Mesenchymal stem cell (in vitro differentiated cells and primary cell): ENCODE measurements at regions not wholly inside any gene's neighbourhood (a gene's known extent, or its start where the extent isn't known, plus 50 kb on each side); places are given as distances from the start of the nearest gene placed in this dataset.
A peak's percentile ranks its signal among the peaks of the same experiment; 100 is the strongest.

Source experiments
- DNase-seq: peaks from one replicate; pipeline ENCODE4 v3.0.0-alpha.2; 2013
- H2AFZ ChIP-seq: one replicate; pipeline ENCODE4 v1.6.1; 2013; ENCODE audit warnings: low read depth, mild to moderate bottlenecking, control low read depth, inconsistent platforms, low read length, moderate library complexity
- H2AK5ac ChIP-seq: 2 replicates; pipeline ENCODE4 v1.6.1; 2013; ENCODE audit warnings: low read length, moderate library complexity, mild to moderate bottlenecking, inconsistent platforms; ENCODE audit not compliant: severe bottlenecking
- H2BK120ac ChIP-seq: one replicate; pipeline ENCODE4 v1.6.1; 2013; ENCODE audit warnings: low read depth, mild to moderate bottlenecking, inconsistent platforms, low read length, moderate library complexity
- H2BK12ac ChIP-seq, 2 experiments: one replicate each; pipeline ENCODE4 v1.6.1; 2013; ENCODE audit warnings: inconsistent platforms in 2 of 2, low read length in 2 of 2, mild to moderate bottlenecking in 2 of 2, moderate library complexity in 2 of 2, control low read depth in 1 of 2
- H2BK15ac ChIP-seq: one replicate; pipeline ENCODE4 v1.6.1; 2013; ENCODE audit warnings: mild to moderate bottlenecking, low read depth, inconsistent platforms; ENCODE audit not compliant: poor library complexity, severe bottlenecking
- H2BK5ac ChIP-seq: 2 replicates; pipeline ENCODE4 v1.6.1; 2013; ENCODE audit warnings: low read depth, mild to moderate bottlenecking, low read length, control low read depth, inconsistent platforms; ENCODE audit not compliant: poor library complexity, severe bottlenecking
- H3K14ac ChIP-seq, 2 experiments: one replicate each; pipeline ENCODE4 v1.6.1; 2013; ENCODE audit warnings: inconsistent platforms in 2 of 2, low read length in 2 of 2, control low read depth in 1 of 2, mild to moderate bottlenecking in 1 of 2, moderate library complexity in 1 of 2
- H3K18ac ChIP-seq, 2 experiments: one replicate each; pipeline ENCODE4 v1.6.1; 2013; ENCODE audit warnings: inconsistent platforms in 2 of 2, low read length in 2 of 2, control low read depth in 1 of 2, low read depth in 1 of 2, mild to moderate bottlenecking in 1 of 2
- H3K23ac ChIP-seq, 2 experiments: one replicate each; pipeline ENCODE4 v1.6.1; 2013; ENCODE audit warnings: inconsistent platforms in 2 of 2, low read length in 2 of 2, mild to moderate bottlenecking in 2 of 2, moderate library complexity in 2 of 2, control low read depth in 1 of 2
- H3K27ac ChIP-seq: 2 replicates; pipeline ENCODE4 v1.5.1; 2013; ENCODE audit warnings: mild to moderate bottlenecking, moderate library complexity, low read length, control low read depth, inconsistent platforms; ENCODE audit not compliant: poor library complexity, severe bottlenecking
- H3K27me3 ChIP-seq, 2 experiments: 2 replicates each; pipeline versions ENCODE4 v1.6.1 to v1.7.0; 2013; ENCODE audit warnings: low read length in 2 of 2, mild to moderate bottlenecking in 2 of 2, moderate library complexity in 2 of 2, control low read depth in 1 of 2, inconsistent platforms in 1 of 2; ENCODE audit not compliant: control insufficient read depth in 1 of 2, insufficient read depth in 1 of 2
- H3K36me3 ChIP-seq, 2 experiments: 2 replicates each; pipeline versions ENCODE4 v1.6.1 to v1.7.0; 2013; ENCODE audit warnings: low read length in 2 of 2, control low read depth in 1 of 2, inconsistent platforms in 1 of 2, low read depth in 1 of 2, mild to moderate bottlenecking in 1 of 2; ENCODE audit not compliant: insufficient read depth in 2 of 2, control insufficient read depth in 1 of 2
- H3K4ac ChIP-seq, 2 experiments: one replicate each; pipeline ENCODE4 v1.6.1; 2013; ENCODE audit warnings: inconsistent platforms in 2 of 2, low read length in 2 of 2, mild to moderate bottlenecking in 2 of 2, moderate library complexity in 2 of 2, control low read depth in 1 of 2, low read depth in 1 of 2
- H3K4me1 ChIP-seq: 2 replicates; pipeline ENCODE4 v1.6.1; 2013; ENCODE audit warnings: low read depth, low read length, control low read depth; ENCODE audit not compliant: control insufficient read depth, insufficient read depth
- H3K4me2 ChIP-seq: 2 replicates; pipeline ENCODE4 v1.6.1; 2013; ENCODE audit warnings: low read length, mild to moderate bottlenecking, inconsistent platforms; ENCODE audit not compliant: poor library complexity, severe bottlenecking
- H3K4me3 ChIP-seq, 2 experiments: 2 replicates each; pipeline versions ENCODE4 v1.5.1 to v1.7.0; 2013; ENCODE audit warnings: low read length in 2 of 2, mild to moderate bottlenecking in 2 of 2, control low read depth in 1 of 2, low read depth in 1 of 2; ENCODE audit not compliant: insufficient read depth in 1 of 2
- H3K79me1 ChIP-seq: replicated peaks from 2 replicates; pipeline ENCODE4 v1.6.1; 2013; ENCODE audit warnings: mild to moderate bottlenecking, control low read depth, low read length, inconsistent platforms; ENCODE audit not compliant: poor library complexity, severe bottlenecking
- H3K9ac ChIP-seq: 2 replicates; pipeline ENCODE4 v1.7.0; 2013; ENCODE audit warnings: mild to moderate bottlenecking, low read length, moderate library complexity
- H3K9me3 ChIP-seq: 2 replicates; pipeline ENCODE4 v1.7.0; 2013; ENCODE audit warnings: mild to moderate bottlenecking, low read length; ENCODE audit not compliant: control insufficient read depth
- H4K8ac ChIP-seq: one replicate; pipeline ENCODE4 v1.6.1; 2013; ENCODE audit warnings: inconsistent platforms, mild to moderate bottlenecking, low read length, moderate library complexity
- H4K91ac ChIP-seq: one replicate; pipeline ENCODE4 v1.6.1; 2013; ENCODE audit warnings: mild to moderate bottlenecking, low read length, inconsistent platforms
- WGBS: methylation state at CpG from one replicate; pipeline ENCODE4 v1.1.7; 2013; ENCODE audit warnings: mixed read lengths; 5-methylcytosine and 5-hydroxymethylcytosine counted together

DNA sequence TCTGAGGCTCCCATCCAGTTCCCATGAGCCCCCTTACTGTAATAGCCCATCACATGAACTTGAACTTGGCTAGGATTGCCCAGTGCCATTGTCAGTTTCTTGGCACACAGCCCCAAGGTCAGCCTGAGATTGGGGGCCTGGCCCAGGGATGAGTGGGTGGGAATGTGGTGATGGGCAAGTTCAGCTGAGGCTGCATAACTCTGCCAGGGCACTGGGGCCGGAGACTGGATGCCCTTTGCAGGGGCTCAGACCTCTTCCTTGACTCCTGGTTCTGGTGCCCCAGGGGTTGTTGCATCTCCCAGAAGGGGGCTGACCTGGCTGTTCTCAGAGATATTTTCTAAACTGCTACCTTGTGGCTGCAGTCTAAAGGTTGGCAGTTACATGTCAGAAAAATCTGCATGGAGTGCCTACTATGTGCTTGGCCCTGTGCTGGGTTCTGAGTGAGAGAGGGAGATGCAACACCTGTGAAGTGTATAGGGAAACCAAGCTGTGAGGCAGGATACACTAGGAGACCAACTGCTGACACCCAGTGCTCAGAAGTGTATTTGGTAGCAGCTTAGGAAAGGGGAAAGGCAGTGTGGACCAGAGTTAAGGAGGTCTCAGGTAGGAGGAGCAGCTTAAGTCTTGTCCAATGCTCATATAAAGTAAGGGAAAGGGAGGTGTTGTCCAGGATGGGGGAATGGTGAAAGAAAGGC lies 74.8 kb upstream of the PRR23C start:
- no peak overlapping the region for H3K27ac ChIP-seq
- H2AFZ ChIP-seq: no peak overlapping the region
- H2BK12ac ChIP-seq: no peak overlapping the region
- no peak overlapping the region for H3K23ac ChIP-seq
- H3K4me3 ChIP-seq: no peak overlapping the region
- no peak overlapping the region for H2BK120ac ChIP-seq
- peak overlapping the region; percentile 32 for H3K9ac ChIP-seq
- peaks cover 13% of the 10 kb centered on the region for H3K4me1 ChIP-seq
- H3K4me2 ChIP-seq: no peak overlapping the region
- H3K9me3 ChIP-seq: no peaks in the 10 kb centered on the region
- peak overlapping the region; percentile 42 for H2AK5ac ChIP-seq
- no peak overlapping the region for H3K4ac ChIP-seq
- H3K36me3 ChIP-seq: no peaks in the 10 kb centered on the region
- WGBS: 50% methylated on average over 1 of the region's 1 CpG
- peaks cover 0 to 7% of the 10 kb centered on the region in 2 experiments for H3K27me3 ChIP-seq
- H3K79me1 ChIP-seq: no peaks in the 10 kb centered on the region
- no peak overlapping the region for H3K14ac ChIP-seq
- H2BK5ac ChIP-seq: no peak overlapping the region
- H2BK15ac ChIP-seq: no peak overlapping the region
- DNase-seq: no peak
- H3K18ac ChIP-seq: no peak overlapping the region
- H4K8ac ChIP-seq: no peak overlapping the region
- no peak overlapping the region for H4K91ac ChIP-seq

DNA sequence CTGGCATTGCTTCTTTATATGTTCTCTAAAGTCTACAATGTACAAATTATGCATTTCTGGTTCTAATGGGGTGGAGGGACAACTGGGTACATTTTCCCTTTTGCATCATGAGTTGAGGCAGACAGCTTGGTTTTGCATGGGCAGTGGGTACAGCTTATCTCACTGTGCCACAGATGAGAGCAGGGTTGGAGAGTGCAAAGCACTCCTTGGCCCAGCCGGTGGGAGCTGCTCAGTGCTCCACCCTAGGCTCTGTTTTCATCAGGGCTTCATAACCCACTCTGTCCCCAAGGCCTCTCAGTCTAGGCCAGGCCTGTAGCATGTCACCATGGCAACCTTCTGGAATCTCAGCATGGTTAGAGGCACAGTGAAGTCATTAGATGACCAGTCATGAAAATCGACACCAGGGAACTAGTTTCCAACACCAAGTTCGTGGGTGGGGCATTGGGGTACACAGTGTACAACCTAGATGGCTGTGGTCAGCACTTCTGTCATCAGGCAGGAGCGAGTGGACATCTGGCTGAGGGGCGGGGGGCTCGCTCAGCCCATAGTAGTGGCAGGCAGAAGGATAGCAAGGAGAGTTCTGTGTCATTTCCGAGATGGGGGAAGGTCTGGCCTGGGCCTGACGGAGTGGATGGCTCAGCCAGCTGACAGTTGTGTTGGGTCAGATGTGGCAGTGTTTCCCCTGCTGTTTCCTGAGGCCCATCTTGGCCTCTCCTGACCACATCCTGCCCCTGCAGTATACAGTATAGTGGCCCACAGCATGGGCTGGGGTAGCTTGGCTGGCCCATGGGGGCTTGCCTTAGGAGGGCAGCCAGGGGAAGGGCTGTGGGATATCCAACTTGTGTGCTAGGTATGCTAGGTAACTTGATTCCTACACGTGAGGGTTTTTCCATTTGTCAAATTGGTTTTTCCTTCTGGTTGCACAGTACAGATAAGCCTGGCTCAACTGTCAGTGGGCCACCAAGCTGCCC lies 75.7 kb upstream of the PRR23C start:
- Histone ChIP-seq H2BK15ac (no peak overlapping the region), H2BK120ac (no peak overlapping the region), H3K4me2 (no peak overlapping the region), H2AK5ac (peak overlapping the region; percentile 29), H2BK5ac (no peak overlapping the region), H3K27me3 (peaks cover 0 to 7% of the 10 kb centered on the region in 2 experiments), H3K9ac (peak overlapping the region; percentile 32), H3K23ac (no peak overlapping the region), H3K14ac (no peak overlapping the region), H4K91ac (no peak overlapping the region), H2BK12ac (no peak overlapping the region), H3K4ac (no peak overlapping the region), H3K18ac (no peak overlapping the region), H4K8ac (no peak overlapping the region), H3K27ac (no peak overlapping the region), H3K79me1 (no peaks in the 10 kb centered on the region), H3K4me3 (no peak overlapping the region), H3K9me3 (no peaks in the 10 kb centered on the region), H3K4me1 (peaks cover 13% of the 10 kb centered on the region), H3K36me3 (no peaks in the 10 kb centered on the region), H2AFZ (no peak overlapping the region)
- WGBS: 53% methylated on average over 9 of the region's 9 CpGs
- DNase-seq: peak; percentile 74

GRCh38 chr3:139121513-139122220 lies 77.0 kb upstream of the PRR23C start:
- Histone ChIP-seq H3K9me3 (no peaks in the 10 kb centered on the region), H3K4me2 (no peak overlapping the region), H3K79me1 (no peaks in the 10 kb centered on the region), H3K27me3 (peaks cover 0 to 14% of the 10 kb centered on the region in 2 experiments), H3K4ac (no peak overlapping the region), H2BK15ac (peak overlapping the region; percentile 8), H3K4me1 (peaks cover 13% of the 10 kb centered on the region), H3K18ac (no peak overlapping the region), H4K8ac (no peak overlapping the region), H3K14ac (no peak overlapping the region), H3K23ac (no peak overlapping the region), H2BK5ac (no peak overlapping the region), H3K4me3 (no peak overlapping the region), H2AFZ (no peak overlapping the region), H3K36me3 (no peaks in the 10 kb centered on the region), H2BK12ac (no peak overlapping the region), H3K27ac (no peak overlapping the region), H2BK120ac (no peak overlapping the region), H2AK5ac (no peak overlapping the region), H3K9ac (no peak overlapping the region), H4K91ac (no peak overlapping the region)
- WGBS: 74% methylated on average over 8 of the region's 8 CpGs
- no peak for DNase-seq

- H3K14ac ChIP-seq: no peak overlapping the region
- H3K4me1 ChIP-seq: peaks cover 13% of the 10 kb centered on the region
- no peak overlapping the region for H2BK120ac ChIP-seq
- no peak overlapping the region for H2AFZ ChIP-seq
- no peak overlapping the region for H3K23ac ChIP-seq
- no peak overlapping the region for H4K8ac ChIP-seq
- no peak for DNase-seq
- H3K27me3 ChIP-seq: peaks cover 0 to 14% of the 10 kb centered on the region in 2 experiments
- no peaks in the 10 kb centered on the region for H3K36me3 ChIP-seq
- no peak overlapping the region for H3K9ac ChIP-seq
- no peak overlapping the region for H2BK5ac ChIP-seq
- H2BK12ac ChIP-seq: no peak overlapping the region
- no peak overlapping the region for H3K4me2 ChIP-seq
- H3K4ac ChIP-seq: no peak overlapping the region
- no peak overlapping the region for H2BK15ac ChIP-seq
- no peaks in the 10 kb centered on the region for H3K79me1 ChIP-seq
- H3K18ac ChIP-seq: no peak overlapping the region
- H3K9me3 ChIP-seq: no peaks in the 10 kb centered on the region
- H4K91ac ChIP-seq: no peak overlapping the region
- WGBS: 80% methylated on average over 3 of the region's 3 CpGs
- no peak overlapping the region for H2AK5ac ChIP-seq
- H3K4me3 ChIP-seq: no peak overlapping the region
- H3K27ac ChIP-seq: no peak overlapping the region
Measured at GRCh38 chr3:139122221-139122581, 77.5 kb upstream of the PRR23C start.
